ENCODE measurements at regions not wholly inside any gene's neighbourhood (a gene's known extent, or its start where the extent isn't known, plus 50 kb on each side); places are given as distances from the start of the nearest gene placed in this dataset.
A peak's percentile ranks its signal among the peaks of the same experiment; 100 is the strongest.

GRCh38 chr10:128528167-128528566 lies 401.9 kb upstream of the MKI67 start:
- ATAC-seq (ENCODE audit: insufficient read depth, low FRiP score) (no peak), DNase-seq (peak in 2 of 3 donors; percentile 19 to 45)
- H3K36me3 ChIP-seq (ENCODE audit: control insufficient read depth in 4 of 4, insufficient read depth in 4 of 4, low read length in 4 of 4): no peaks in the 10 kb centered on the region
- H3K4me3 ChIP-seq: no peak overlapping the region
- no peak overlapping the region for H3K9ac ChIP-seq (ENCODE audit: insufficient read depth in 1 of 2, low read length in 2 of 2)
- no peaks in the 10 kb centered on the region for H3K27me3 ChIP-seq (ENCODE audit: control insufficient read depth in 3 of 3, insufficient read depth in 3 of 3, low read length in 2 of 3)
- peaks cover 0 to 24% (median 0%) of the 10 kb centered on the region in 5 donors for H3K4me1 ChIP-seq (ENCODE audit: control insufficient read depth in 5 of 5, insufficient read depth in 5 of 5, low read length in 5 of 5)
- no peak overlapping the region for H3K27ac ChIP-seq (ENCODE audit: low read depth in 1 of 2, low read length in 1 of 2)
- 82 to 85% methylated on average over 2 of the region's 2 CpGs for WGBS, 2 donors
- TF ChIP-seq CTCF (IDR thresholded peaks at IDR 0.05; ENCODE audit: control extremely low read depth, extremely low read depth): no peak
- H3K9me3 ChIP-seq (ENCODE audit: control insufficient read depth in 4 of 4, insufficient read depth in 3 of 4, low read length in 3 of 4): no peaks in the 10 kb centered on the region

GRCh38 chr10:128528781-128529180 lies 402.6 kb upstream of the MKI67 start:
- Histone ChIP-seq H3K36me3 (ENCODE audit: control insufficient read depth in 4 of 4, insufficient read depth in 4 of 4, low read length in 4 of 4) (no peaks in the 10 kb centered on the region), H3K4me3 (no peak overlapping the region), H3K4me1 (ENCODE audit: control insufficient read depth in 5 of 5, insufficient read depth in 5 of 5, low read length in 5 of 5) (peaks cover 0 to 24% (median 0%) of the 10 kb centered on the region in 5 donors), H3K9ac (ENCODE audit: insufficient read depth in 1 of 2, low read length in 2 of 2) (no peak overlapping the region), H3K9me3 (ENCODE audit: control insufficient read depth in 4 of 4, insufficient read depth in 3 of 4, low read length in 3 of 4) (no peaks in the 10 kb centered on the region), H3K27me3 (ENCODE audit: control insufficient read depth in 3 of 3, insufficient read depth in 3 of 3, low read length in 2 of 3) (no peaks in the 10 kb centered on the region), H3K27ac (ENCODE audit: low read depth in 1 of 2, low read length in 1 of 2) (no peak overlapping the region)
- WGBS, 2 donors: 70 to 85% methylated on average over 11 of the region's 11 CpGs
- ATAC-seq (ENCODE audit: insufficient read depth, low FRiP score) (no peak), DNase-seq (no peak)
- TF ChIP-seq CTCF (IDR thresholded peaks at IDR 0.05; ENCODE audit: control extremely low read depth, extremely low read depth): no peak

- H3K4me3 ChIP-seq: no peak overlapping the region
- no peak overlapping the region for H3K9ac ChIP-seq (ENCODE audit: insufficient read depth in 1 of 2, low read length in 2 of 2)
- WGBS, 2 donors: 73 to 74% methylated on average over 6 of the region's 6 CpGs
- no peak for TF ChIP-seq CTCF (IDR thresholded peaks at IDR 0.05; ENCODE audit: control extremely low read depth, extremely low read depth)
- DNase-seq: no peak
- ATAC-seq (ENCODE audit: insufficient read depth, low FRiP score): no peak
- no peaks in the 10 kb centered on the region for H3K27me3 ChIP-seq (ENCODE audit: control insufficient read depth in 3 of 3, insufficient read depth in 3 of 3, low read length in 2 of 3)
- H3K27ac ChIP-seq (ENCODE audit: low read depth in 1 of 2, low read length in 1 of 2): no peak overlapping the region
- peaks cover 0 to 24% (median 0%) of the 10 kb centered on the region in 5 donors for H3K4me1 ChIP-seq (ENCODE audit: control insufficient read depth in 5 of 5, insufficient read depth in 5 of 5, low read length in 5 of 5)
- H3K9me3 ChIP-seq (ENCODE audit: control insufficient read depth in 4 of 4, insufficient read depth in 3 of 4, low read length in 3 of 4): no peaks in the 10 kb centered on the region
- no peaks in the 10 kb centered on the region for H3K36me3 ChIP-seq (ENCODE audit: control insufficient read depth in 4 of 4, insufficient read depth in 4 of 4, low read length in 4 of 4)
Observed at GRCh38 chr10:128529225-128529624, 403.0 kb upstream of the MKI67 start.

GRCh38 chr10:128530301-128530700 lies 404.1 kb upstream of the MKI67 start:
- Histone ChIP-seq H3K9me3 (ENCODE audit: control insufficient read depth in 4 of 4, insufficient read depth in 3 of 4, low read length in 3 of 4) (no peaks in the 10 kb centered on the region), H3K36me3 (ENCODE audit: control insufficient read depth in 4 of 4, insufficient read depth in 4 of 4, low read length in 4 of 4) (no peaks in the 10 kb centered on the region), H3K27ac (ENCODE audit: low read depth in 1 of 2, low read length in 1 of 2) (no peak overlapping the region), H3K4me3 (no peak overlapping the region), H3K9ac (ENCODE audit: insufficient read depth in 1 of 2, low read length in 2 of 2) (no peak overlapping the region), H3K27me3 (ENCODE audit: control insufficient read depth in 3 of 3, insufficient read depth in 3 of 3, low read length in 2 of 3) (peaks cover 0 to 10% (median 3%) of the 10 kb centered on the region in 3 donors), H3K4me1 (ENCODE audit: control insufficient read depth in 5 of 5, insufficient read depth in 5 of 5, low read length in 5 of 5) (peaks cover 0 to 24% (median 0%) of the 10 kb centered on the region in 5 donors)
- ATAC-seq (ENCODE audit: insufficient read depth, low FRiP score) (no peak), DNase-seq (peak in 2 of 3 donors; percentile 55 to 57)
- 36 to 53% methylated on average over 5 of the region's 5 CpGs for WGBS, 2 donors
- TF ChIP-seq CTCF (IDR thresholded peaks at IDR 0.05; ENCODE audit: control extremely low read depth, extremely low read depth): no peak

Data from lung (tissue), 11 donors.